ENCODE measurements at regions not wholly inside any gene's neighbourhood (a gene's known extent, or its start where the extent isn't known, plus 50 kb on each side); places are given as distances from the start of the nearest gene placed in this dataset.

GRCh38 chr7:82676777-82677463 lies 233.3 kb upstream of the CACNA2D1 start:
- no peak overlapping the region for H3K9ac ChIP-seq (ENCODE audit: low read depth, low read length)
- peak overlapping the region; percentile 29; the same call in 1 of the 2 replicates for H2BK20ac ChIP-seq (ENCODE audit: low read depth, low read length)
- POLR2A ChIA-PET (ENCODE audit: unreplicated experiment), result no interaction called here
- in situ Hi-C loops (cut with MboI; ENCODE audit: low sequenced_read_pairs) (no loop called here), dilution Hi-C loops (cut with HindIII; ENCODE audit: low sequenced_read_pairs, unreplicated experiment) (no loop called here), intact Hi-C loops (cut with micrococcal nuclease) (no loop called here)
- no peak overlapping the region for H2BK5ac ChIP-seq (ENCODE audit: low read depth, low read length, poor library complexity, severe bottlenecking)
- no peak overlapping the region for H3K23ac ChIP-seq (ENCODE audit: low read depth, low read length)
- no CpG with 5 or more reads among the region's 5 CpGs for WGBS, 2 experiments (ENCODE audit: extremely low coverage in 2 of 2, insufficient read length in 1 of 2)
- no peaks in the 10 kb centered on the region for H3K27me3 ChIP-seq (ENCODE audit: control insufficient read depth, insufficient read depth, low read length)
- no peak overlapping the region for H2AK5ac ChIP-seq (ENCODE audit: low read depth, low read length)
- peaks cover 4% of the 10 kb centered on the region; the same call in 1 of the 2 replicates for H3K4me1 ChIP-seq (ENCODE audit: control insufficient read depth, insufficient read depth, low read length)
- H2BK15ac ChIP-seq (ENCODE audit: low read depth, low read length), result peak overlapping the region; percentile 72; the same call in 1 of the 3 replicates
- H3K14ac ChIP-seq (replicated peaks; ENCODE audit: low read depth, low read length), result no peak overlapping the region
- H3K18ac ChIP-seq (ENCODE audit: low read depth, low read length), result peak overlapping the region; percentile 29; the same call in 1 of the 2 replicates
- H3K56ac ChIP-seq (ENCODE audit: extremely low read depth, insufficient read depth, low read length), result no peak overlapping the region
- H3K27ac ChIP-seq (ENCODE audit: insufficient read depth, low read length), result no peak overlapping the region
- no peak overlapping the region for H4K5ac ChIP-seq (ENCODE audit: low read depth, low read length)
- TF ChIP-seq POLR2A (IDR thresholded peaks at IDR 0.05; ENCODE audit: low read depth, low read length) (no peak), RFX5 (IDR thresholded peaks at IDR 0.05; ENCODE audit: low read depth, low read length) (no peak), RCOR1 (IDR thresholded peaks at IDR 0.05; ENCODE audit: insufficient replicate concordance, low read length) (no peak), CTCF (conservative IDR thresholded peaks at IDR 0.05; ENCODE audit: low read depth, low read length) (no peak), CEBPB (IDR thresholded peaks at IDR 0.05; ENCODE audit: low read depth, low read length) (no peak), SMC3 (IDR thresholded peaks at IDR 0.05; ENCODE audit: low read depth, low read length) (no peak), FOS (IDR thresholded peaks at IDR 0.05; ENCODE audit: low read depth, low read length) (no peak), MXI1 (IDR thresholded peaks at IDR 0.05; ENCODE audit: borderline replicate concordance, low read depth, low read length) (no peak), CHD1 (IDR thresholded peaks at IDR 0.05; ENCODE audit: low read depth, low read length) (no peak), NFE2L2 (IDR thresholded peaks at IDR 0.05; ENCODE audit: low read depth, low read length) (no peak), RAD21 (IDR thresholded peaks at IDR 0.05; ENCODE audit: low read length) (no peak), ELK1 (IDR thresholded peaks at IDR 0.05; ENCODE audit: borderline replicate concordance, low read depth, low read length) (no peak), MAFK (IDR thresholded peaks at IDR 0.05; ENCODE audit: low read depth, low read length) (no peak), MAZ (IDR thresholded peaks at IDR 0.05; ENCODE audit: borderline replicate concordance, low read depth, low read length) (no peak), USF2 (IDR thresholded peaks at IDR 0.05; ENCODE audit: low read depth, low read length) (no peak), BHLHE40 (IDR thresholded peaks at IDR 0.05; ENCODE audit: low read depth, low read length) (no peak)
- no peak overlapping the region for H4K91ac ChIP-seq (ENCODE audit: insufficient read depth, low read depth, low read length)
- no peaks in the 10 kb centered on the region for H3K79me1 ChIP-seq (ENCODE audit: low read depth in 1 of 2, low read length in 2 of 2)
- H4K20me1 ChIP-seq (ENCODE audit: insufficient read depth, low read length), result no peaks in the 10 kb centered on the region
- no peak overlapping the region for H3K4me3 ChIP-seq (ENCODE audit: insufficient read depth, low read depth, low read length)
- no peak for DNase-seq
- H2AK9ac ChIP-seq (replicated peaks; ENCODE audit: low read depth, low read length, poor library complexity), result peak overlapping the region; percentile 44
- H2AFZ ChIP-seq (replicated peaks; ENCODE audit: low read length, poor library complexity), result no peak overlapping the region
- H3K4me2 ChIP-seq (ENCODE audit: low read depth, low read length), result no peak overlapping the region
- H2BK120ac ChIP-seq (ENCODE audit: low read depth, low read length), result peak overlapping the region; percentile 41; the same call in 1 of the 2 replicates
- no peak overlapping the region for H3K4ac ChIP-seq (ENCODE audit: low read depth, low read length)
- no peaks in the 10 kb centered on the region for H3K36me3 ChIP-seq (ENCODE audit: control insufficient read depth, insufficient read depth, low read length)
- ATAC-seq (ENCODE audit: low read depth), result no peak
- H3K9me1 ChIP-seq (ENCODE audit: insufficient read depth, low read length), result no peaks in the 10 kb centered on the region
- no TSS peak for BruUV-seq (replicated peaks)
- no peaks in the 10 kb centered on the region for H3K9me3 ChIP-seq (ENCODE audit: control insufficient read depth, insufficient read depth, low read length)
- CTCF ChIA-PET, result interaction anchor here (0.6 kb wide), 1 partner anchor 935 kb away, joined by 4 read pairs; no protein-coding TSS in a partner anchor
- H4K8ac ChIP-seq (ENCODE audit: low read depth in 2 of 2, low read length in 2 of 2), result no peak overlapping the region
